Mammary epithelial cell (primary cell): ENCODE measurements at regions not wholly inside any gene's neighbourhood (a gene's known extent, or its start where the extent isn't known, plus 50 kb on each side); places are given as distances from the start of the nearest gene placed in this dataset.

ENCODE experiments used
- EZH2 ChIP-seq: IDR thresholded peaks from 2 replicates; pipeline ENCODE4 v1.6.1; 2012; ENCODE audit warnings: low read length, inconsistent platforms, borderline replicate concordance
- TF ChIP-seq, protein P1 (sequence below), 2 donors: IDR thresholded peaks in 1 of 2; conservative IDR thresholded peaks in 1 of 2; 2 replicates each; pipeline ENCODE4 v1.5.1; 2011 to 2012; ENCODE audit warnings: inconsistent platforms in 2 of 2, low read length in 2 of 2, mild to moderate bottlenecking in 2 of 2, control low read depth in 1 of 2, low read depth in 1 of 2; ENCODE audit not compliant: insufficient read depth in 1 of 2; ENCODE audit errors: extremely low read depth in 1 of 2

DNA sequence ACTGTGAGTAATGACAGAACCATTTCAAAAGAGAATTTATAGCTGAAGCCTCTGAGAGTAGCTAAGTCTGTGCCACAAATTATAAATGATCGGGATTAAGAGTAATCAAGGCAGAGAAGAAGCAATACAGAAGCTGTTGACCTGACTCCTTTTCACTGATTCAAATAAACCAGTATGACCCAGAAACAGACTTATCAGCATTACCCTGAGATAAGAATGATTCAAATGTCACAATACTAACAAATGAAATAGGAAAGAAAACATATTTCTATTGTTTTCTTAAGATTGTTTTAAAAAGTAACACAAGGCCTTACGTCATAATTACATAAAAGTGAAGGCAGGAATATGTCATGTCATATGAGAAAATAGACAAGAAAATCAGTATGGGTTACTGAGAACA, 1534.6 kb downstream of the SI start:
- TF ChIP-seq, protein P1, sequence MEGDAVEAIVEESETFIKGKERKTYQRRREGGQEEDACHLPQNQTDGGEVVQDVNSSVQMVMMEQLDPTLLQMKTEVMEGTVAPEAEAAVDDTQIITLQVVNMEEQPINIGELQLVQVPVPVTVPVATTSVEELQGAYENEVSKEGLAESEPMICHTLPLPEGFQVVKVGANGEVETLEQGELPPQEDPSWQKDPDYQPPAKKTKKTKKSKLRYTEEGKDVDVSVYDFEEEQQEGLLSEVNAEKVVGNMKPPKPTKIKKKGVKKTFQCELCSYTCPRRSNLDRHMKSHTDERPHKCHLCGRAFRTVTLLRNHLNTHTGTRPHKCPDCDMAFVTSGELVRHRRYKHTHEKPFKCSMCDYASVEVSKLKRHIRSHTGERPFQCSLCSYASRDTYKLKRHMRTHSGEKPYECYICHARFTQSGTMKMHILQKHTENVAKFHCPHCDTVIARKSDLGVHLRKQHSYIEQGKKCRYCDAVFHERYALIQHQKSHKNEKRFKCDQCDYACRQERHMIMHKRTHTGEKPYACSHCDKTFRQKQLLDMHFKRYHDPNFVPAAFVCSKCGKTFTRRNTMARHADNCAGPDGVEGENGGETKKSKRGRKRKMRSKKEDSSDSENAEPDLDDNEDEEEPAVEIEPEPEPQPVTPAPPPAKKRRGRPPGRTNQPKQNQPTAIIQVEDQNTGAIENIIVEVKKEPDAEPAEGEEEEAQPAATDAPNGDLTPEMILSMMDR (conservative IDR thresholded peaks at IDR 0.05 in 1 of 2, IDR thresholded peaks at IDR 0.05 in 1 of 2; ENCODE audit: extremely low read depth in 1 of 2, insufficient read depth in 1 of 2, low read depth in 1 of 2, low read length in 2 of 2): no peak
- no peak for TF ChIP-seq EZH2
